Astrocyte of the spinal cord (primary cell): ENCODE measurements at regions not wholly inside any gene's neighbourhood (a gene's known extent, or its start where the extent isn't known, plus 50 kb on each side); places are given as distances from the start of the nearest gene placed in this dataset.
A peak's percentile ranks its signal among the peaks of the same experiment; 100 is the strongest.

Experiments
- DNase-seq: peaks from one replicate; pipeline ENCODE4 v3.0.0; 2011; ENCODE audit warnings: low read depth, low spot score
- H3K4me3 ChIP-seq: 2 replicates; pipeline ENCODE4 v1.5.1; 2011; ENCODE audit warnings: low read depth, mild to moderate bottlenecking, low read length, moderate library complexity
- CTCF ChIP-seq: IDR thresholded peaks from 2 replicates; pipeline ENCODE4 v1.5.1; 2012; ENCODE audit warnings: low read depth, mild to moderate bottlenecking, low read length, inconsistent platforms
- in situ Hi-C: cut with HindIII; loops from 2 replicates; pipeline ENCODE4 v1.10.0; 2017; ENCODE audit warnings: low sequenced_read_pairs

- in situ Hi-C loops = no loop called here
Measured at GRCh38 chr2:102942107-102942506, 180.3 kb downstream of the TMEM182 start.

GRCh38 chr2:102943251-102943650 is 181.4 kb downstream of the TMEM182 start:
- DNase-seq = no peak
- H3K4me3 ChIP-seq = no peak overlapping the region
- TF ChIP-seq CTCF = no peak
- in situ Hi-C loops = no loop called here

More at GRCh38 chr2:102942107-102942506, 180.3 kb downstream of the TMEM182 start:
- TF ChIP-seq CTCF = no peak
- no peak for DNase-seq
- no peak overlapping the region for H3K4me3 ChIP-seq

DNA sequence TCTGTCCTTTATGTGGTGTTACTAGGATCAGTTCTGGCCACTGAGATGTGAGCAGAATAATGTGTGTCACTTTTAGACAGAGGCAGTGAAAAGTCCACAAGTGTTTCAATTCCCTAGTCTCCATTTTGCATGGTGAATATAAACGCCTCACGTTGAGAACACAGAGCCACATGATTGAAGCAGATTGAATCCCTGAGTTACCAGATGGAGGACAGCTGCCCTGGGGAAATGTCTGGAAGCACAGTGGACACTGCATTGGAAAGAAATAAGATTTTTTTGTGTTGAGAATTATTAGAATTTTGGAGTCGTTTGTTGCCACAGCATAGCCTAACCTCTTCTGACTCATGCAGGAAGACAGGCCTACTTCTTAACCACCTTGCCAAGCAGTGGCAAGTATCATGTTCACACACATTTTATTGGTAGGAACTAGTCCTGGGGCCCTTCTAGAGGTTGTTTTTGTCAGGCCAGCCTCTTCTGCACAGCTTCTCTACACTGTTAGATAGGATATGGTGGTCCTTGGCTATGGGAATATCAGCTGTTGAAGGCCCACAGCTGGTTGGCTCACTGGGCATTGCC is 188.6 kb downstream of the TMEM182 start:
- in situ Hi-C loops = no loop called here
- TF ChIP-seq CTCF = no peak
- DNase-seq = no peak
- H3K4me3 ChIP-seq = no peak overlapping the region

DNA sequence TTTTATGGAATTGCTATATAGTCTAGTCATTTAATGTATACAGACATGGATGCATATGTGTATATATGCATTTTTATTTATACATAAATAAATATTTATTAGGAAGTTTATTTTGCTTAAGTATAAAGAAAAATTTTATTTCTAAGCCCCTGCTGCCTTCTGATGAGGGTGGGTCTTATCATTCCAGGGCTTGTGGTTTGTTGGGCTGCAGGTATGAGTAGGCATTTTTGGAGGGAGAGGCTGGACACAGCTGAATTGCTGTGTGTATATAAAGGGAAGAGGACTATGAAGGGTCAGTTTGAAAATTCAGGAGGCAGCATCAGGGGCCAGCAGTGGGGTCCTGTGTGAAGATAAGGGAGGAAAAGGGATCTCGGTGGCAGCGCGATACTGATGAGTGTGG is 189.4 kb downstream of the TMEM182 start:
- H3K4me3 ChIP-seq = no peak overlapping the region
- TF ChIP-seq CTCF = no peak
- in situ Hi-C loops = no loop called here
- DNase-seq = no peak

DNA sequence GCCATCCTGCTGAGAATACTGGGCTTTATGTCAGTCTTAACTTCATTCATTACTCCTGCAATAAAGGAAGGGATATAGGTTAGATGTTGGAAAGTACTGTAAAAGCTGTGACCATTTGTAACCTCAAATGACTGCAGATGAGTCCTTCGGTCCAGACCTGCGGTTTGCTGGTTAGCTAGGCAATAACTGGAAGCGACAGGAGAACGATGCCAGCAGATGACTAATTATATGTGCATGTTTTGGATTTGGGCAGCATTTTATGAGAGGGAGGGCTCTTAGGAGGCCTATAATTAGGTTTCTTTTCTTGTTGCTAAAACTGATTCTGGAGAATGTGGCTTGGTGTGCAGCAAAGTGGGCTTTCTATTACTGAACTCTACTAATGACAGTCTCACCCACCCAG is 205.6 kb downstream of the TMEM182 start:
- in situ Hi-C loops = no loop called here
- DNase-seq = peak; percentile 62
- no peak overlapping the region for H3K4me3 ChIP-seq
- TF ChIP-seq CTCF = no peak

- DNase-seq = no peak
Measured at GRCh38 chr2:102968375-102968774, 206.5 kb downstream of the TMEM182 start.

More at GRCh38 chr2:102968375-102968774, 206.5 kb downstream of the TMEM182 start:
- in situ Hi-C loops = no loop called here
- no peak overlapping the region for H3K4me3 ChIP-seq
- TF ChIP-seq CTCF = no peak
